Natural killer cell treated with Interleukin-12 subunit alpha and Interleukin-12 subunit beta and Interleukin-15 and Interleukin-18, amount 100 ng/mL, for 72 hours (primary cell): ENCODE measurements at regions not wholly inside any gene's neighbourhood (a gene's known extent, or its start where the extent isn't known, plus 50 kb on each side); places are given as distances from the start of the nearest gene placed in this dataset.

Experiments used
- ATAC-seq, 2 donors: fragments of 150-1000 bp; cut with Tn5 transposase in 1 of 2; sonication (Bioruptor Pico), chemical (Tn5 transposase) in 1 of 2; 2 replicates each; pipeline ENCODE4 v1.10.0; 2021
- DNase-seq: peaks from one replicate; pipeline ENCODE4 v3.0.0; 2022; ENCODE audit warnings: low spot score
- H3K27ac Mint-ChIP-seq, 2 donors: 1 replicate in 1 of 2; 2 replicates in 1 of 2; pipeline ENCODE4 v1.8.0; 2022; ENCODE audit warnings: mixed read lengths in 2 of 2, mild to moderate bottlenecking in 1 of 2, moderate library complexity in 1 of 2
- H3K27me3 Mint-ChIP-seq, 2 donors: 1 replicate in 1 of 2; 2 replicates in 1 of 2; pipeline ENCODE4 v1.8.0; 2022; ENCODE audit warnings: mixed read lengths in 2 of 2
- H3K36me3 Mint-ChIP-seq: one replicate; pipeline ENCODE4 v1.8.0; 2022; ENCODE audit warnings: mixed read lengths
- H3K4me1 Mint-ChIP-seq, 2 donors: 1 replicate in 1 of 2; 2 replicates in 1 of 2; pipeline ENCODE4 v1.8.0; 2022; ENCODE audit warnings: low read depth in 2 of 2, mixed read lengths in 2 of 2, mild to moderate bottlenecking in 1 of 2
- H3K4me3 Mint-ChIP-seq: one replicate; pipeline ENCODE4 v1.8.0; 2022; ENCODE audit warnings: mixed read lengths
- H3K9me3 Mint-ChIP-seq: 2 replicates; pipeline ENCODE4 v1.8.0; 2022; ENCODE audit warnings: mixed read lengths

- DNase-seq = no peak
- H3K4me1 Mint-ChIP-seq = no peaks in the 10 kb centered on the region
These were observed 49.9 kb downstream of the CHRM3 start for GRCh38 chr1:239436286-239436685.

GRCh38 chr1:239437822-239438221, 51.5 kb downstream of the CHRM3 start:
- Mint-ChIP-seq H3K27ac (no peak overlapping the region), H3K27me3 (peaks cover 2 to 13% of the 10 kb centered on the region in 2 donors), H3K36me3 (no peaks in the 10 kb centered on the region), H3K9me3 (no peaks in the 10 kb centered on the region), H3K4me3 (no peak overlapping the region), H3K4me1 (no peaks in the 10 kb centered on the region)
- no peak for ATAC-seq
- DNase-seq = no peak

More at GRCh38 chr1:239436286-239436685, 49.9 kb downstream of the CHRM3 start:
- peaks cover 4 to 13% of the 10 kb centered on the region in 2 donors for H3K27me3 Mint-ChIP-seq
- no peak overlapping the region for H3K27ac Mint-ChIP-seq
- H3K4me3 Mint-ChIP-seq = no peak overlapping the region
- H3K9me3 Mint-ChIP-seq = no peaks in the 10 kb centered on the region
- no peak for ATAC-seq
- H3K36me3 Mint-ChIP-seq = no peaks in the 10 kb centered on the region

- no peak overlapping the region for H3K4me3 Mint-ChIP-seq
- H3K4me1 Mint-ChIP-seq = no peaks in the 10 kb centered on the region
- H3K36me3 Mint-ChIP-seq = no peaks in the 10 kb centered on the region
- ATAC-seq (no peak), DNase-seq (no peak)
- H3K27me3 Mint-ChIP-seq = peaks cover 2 to 10% of the 10 kb centered on the region in 2 donors
- no peak overlapping the region for H3K27ac Mint-ChIP-seq
- H3K9me3 Mint-ChIP-seq = no peaks in the 10 kb centered on the region
These were observed 52.5 kb downstream of the CHRM3 start for GRCh38 chr1:239438891-239439290.

GRCh38 chr1:239443361-239443760, 57.0 kb downstream of the CHRM3 start:
- H3K9me3 Mint-ChIP-seq = no peaks in the 10 kb centered on the region
- H3K4me1 Mint-ChIP-seq = no peaks in the 10 kb centered on the region
- peaks cover 2 to 21% of the 10 kb centered on the region in 2 donors for H3K27me3 Mint-ChIP-seq
- no peak for DNase-seq
- no peak overlapping the region for H3K4me3 Mint-ChIP-seq
- H3K36me3 Mint-ChIP-seq = no peaks in the 10 kb centered on the region
- H3K27ac Mint-ChIP-seq = no peak overlapping the region
- no peak for ATAC-seq

- peaks cover 0 to 27% of the 10 kb centered on the region in 2 donors for H3K27me3 Mint-ChIP-seq
- DNase-seq = no peak
- H3K27ac Mint-ChIP-seq = no peak overlapping the region
- H3K9me3 Mint-ChIP-seq = no peaks in the 10 kb centered on the region
- ATAC-seq = no peak
- H3K36me3 Mint-ChIP-seq = no peaks in the 10 kb centered on the region
- H3K4me3 Mint-ChIP-seq = no peak overlapping the region
- H3K4me1 Mint-ChIP-seq = no peaks in the 10 kb centered on the region
These were observed 60.2 kb downstream of the CHRM3 start for GRCh38 chr1:239446611-239447010.

GRCh38 chr1:239448911-239449310, 62.5 kb downstream of the CHRM3 start:
- Mint-ChIP-seq H3K27ac (no peak overlapping the region), H3K4me1 (no peaks in the 10 kb centered on the region), H3K9me3 (no peaks in the 10 kb centered on the region), H3K27me3 (peaks cover 0 to 26% of the 10 kb centered on the region in 2 donors), H3K4me3 (no peak overlapping the region), H3K36me3 (no peaks in the 10 kb centered on the region)
- DNase-seq (no peak), ATAC-seq (no peak)

GRCh38 chr1:239455743-239456142, 69.4 kb downstream of the CHRM3 start:
- ATAC-seq (no peak), DNase-seq (no peak)
- H3K9me3 Mint-ChIP-seq = peaks cover 3% of the 10 kb centered on the region

GRCh38 chr1:239456788-239457187, 70.4 kb downstream of the CHRM3 start:
- Mint-ChIP-seq H3K27me3 (no peaks in the 10 kb centered on the region), H3K4me1 (peaks cover 8 to 11% of the 10 kb centered on the region in 2 donors), H3K27ac (no peak overlapping the region), H3K4me3 (no peak overlapping the region), H3K36me3 (no peaks in the 10 kb centered on the region), H3K9me3 (peaks cover 3% of the 10 kb centered on the region)
- ATAC-seq (no peak), DNase-seq (no peak)

More at GRCh38 chr1:239455743-239456142, 69.4 kb downstream of the CHRM3 start:
- Mint-ChIP-seq H3K36me3 (no peaks in the 10 kb centered on the region), H3K4me1 (peaks cover 8 to 11% of the 10 kb centered on the region in 2 donors), H3K27ac (no peak overlapping the region), H3K27me3 (no peaks in the 10 kb centered on the region), H3K4me3 (no peak overlapping the region)

- no peak for DNase-seq
- Mint-ChIP-seq H3K4me3 (peak overlapping the region; percentile 52), H3K9me3 (peaks cover 3% of the 10 kb centered on the region), H3K4me1 (peaks cover 8 to 11% of the 10 kb centered on the region in 2 donors), H3K27me3 (no peaks in the 10 kb centered on the region), H3K36me3 (no peaks in the 10 kb centered on the region), H3K27ac (peak overlapping the region in 1 of 2 donors; percentile 19)
- no peak for ATAC-seq
These were observed 71.2 kb downstream of the CHRM3 start for GRCh38 chr1:239457491-239458143.

- H3K36me3 Mint-ChIP-seq = no peaks in the 10 kb centered on the region
- H3K4me3 Mint-ChIP-seq = peak overlapping the region; percentile 52
- H3K27ac Mint-ChIP-seq = peak overlapping the region in 1 of 2 donors; percentile 19
These were observed 71.8 kb downstream of the CHRM3 start for GRCh38 chr1:239458144-239458500.

GRCh38 chr1:239467730-239468129, 81.4 kb downstream of the CHRM3 start:
- Mint-ChIP-seq H3K27me3 (peaks cover 4 to 12% of the 10 kb centered on the region in 2 donors), H3K36me3 (no peaks in the 10 kb centered on the region), H3K9me3 (no peaks in the 10 kb centered on the region), H3K4me3 (no peak overlapping the region), H3K4me1 (no peaks in the 10 kb centered on the region), H3K27ac (no peak overlapping the region)
- DNase-seq (no peak), ATAC-seq (no peak)

More at GRCh38 chr1:239458144-239458500, 71.8 kb downstream of the CHRM3 start:
- Mint-ChIP-seq H3K27me3 (no peaks in the 10 kb centered on the region), H3K4me1 (peaks cover 8 to 11% of the 10 kb centered on the region in 2 donors), H3K9me3 (peaks cover 3% of the 10 kb centered on the region)
- peak; percentile 58 for DNase-seq
- no peak for ATAC-seq

- H3K9me3 Mint-ChIP-seq = peaks cover 11% of the 10 kb centered on the region
- peaks cover 0 to 7% of the 10 kb centered on the region in 2 donors for H3K27me3 Mint-ChIP-seq
- no peak overlapping the region for H3K4me3 Mint-ChIP-seq
- no peak overlapping the region for H3K27ac Mint-ChIP-seq
- DNase-seq (no peak), ATAC-seq (no peak)
- no peaks in the 10 kb centered on the region for H3K4me1 Mint-ChIP-seq
- peaks cover 17% of the 10 kb centered on the region for H3K36me3 Mint-ChIP-seq
These were observed 91.7 kb downstream of the CHRM3 start for GRCh38 chr1:239478069-239478468.

- H3K4me3 Mint-ChIP-seq = no peak overlapping the region
- no peak for DNase-seq
- peaks cover 10% of the 10 kb centered on the region for H3K36me3 Mint-ChIP-seq
- peaks cover 0 to 12% of the 10 kb centered on the region in 2 donors for H3K27me3 Mint-ChIP-seq
- no peaks in the 10 kb centered on the region for H3K4me1 Mint-ChIP-seq
- H3K9me3 Mint-ChIP-seq = peaks cover 10% of the 10 kb centered on the region
- ATAC-seq = no peak
- no peak overlapping the region for H3K27ac Mint-ChIP-seq
These were observed 97.0 kb downstream of the CHRM3 start for GRCh38 chr1:239483391-239483790.

GRCh38 chr1:239493811-239494414, 107.5 kb downstream of the CHRM3 start:
- Mint-ChIP-seq H3K9me3 (no peaks in the 10 kb centered on the region), H3K4me1 (no peaks in the 10 kb centered on the region), H3K27ac (no peak overlapping the region), H3K4me3 (no peak overlapping the region), H3K36me3 (peaks cover 6% of the 10 kb centered on the region), H3K27me3 (peaks cover 0 to 27% of the 10 kb centered on the region in 2 donors)
- DNase-seq (no peak), ATAC-seq (no peak)
